H4 (cell line): ENCODE measurements at regions not wholly inside any gene's neighbourhood (a gene's known extent, or its start where the extent isn't known, plus 50 kb on each side); places are given as distances from the start of the nearest gene placed in this dataset.
"Not testable (repeated sequence)": the region's sequence is repeated elsewhere in the genome, so short reads cannot be mapped to it uniquely, and the experiment has no call there.

Experiments
- DNase-seq: peaks from one replicate; pipeline ENCODE4 v3.0.0-alpha.2; 2015; ENCODE audit warnings: low spot score

DNA sequence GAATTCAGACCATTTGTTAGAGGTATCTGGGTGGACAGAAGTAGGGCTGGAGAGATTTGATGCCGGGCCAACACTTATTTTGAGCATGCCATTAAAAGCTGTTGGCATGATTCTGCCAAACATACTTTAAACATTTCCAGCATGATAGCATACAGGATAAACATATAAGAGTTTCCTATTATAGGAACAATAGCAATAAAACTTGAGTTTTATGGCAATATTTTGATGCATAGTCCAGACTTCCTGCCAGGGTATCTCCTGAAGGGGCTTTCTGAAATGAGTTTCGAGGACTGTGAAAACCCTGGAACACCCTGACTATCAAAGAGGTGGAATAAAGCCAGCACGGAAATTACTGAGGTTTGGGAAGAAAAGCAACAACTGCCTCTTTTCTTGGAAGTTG is 1398.0 kb upstream of the NXPH2 start:
- DNase-seq = no peak

DNA sequence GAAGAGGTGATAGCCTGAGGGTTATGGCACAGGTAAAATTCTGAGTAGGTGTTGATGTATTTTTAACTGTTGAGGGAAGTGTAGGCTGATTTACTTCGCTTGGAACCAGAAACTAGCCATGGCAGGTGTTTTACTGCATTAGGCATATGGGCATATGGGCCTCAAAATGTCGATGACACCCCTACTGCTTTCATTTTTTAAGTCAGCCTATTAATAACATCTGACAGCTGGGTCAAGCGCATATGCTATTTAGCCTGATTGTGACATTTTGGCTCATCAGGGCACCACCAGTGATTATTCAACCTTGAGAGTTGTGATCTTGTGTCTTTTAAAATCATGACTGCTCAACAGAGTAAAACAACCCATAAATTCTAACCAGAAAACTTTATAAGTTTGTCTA is 1396.9 kb upstream of the NXPH2 start:
- no peak for DNase-seq

DNA sequence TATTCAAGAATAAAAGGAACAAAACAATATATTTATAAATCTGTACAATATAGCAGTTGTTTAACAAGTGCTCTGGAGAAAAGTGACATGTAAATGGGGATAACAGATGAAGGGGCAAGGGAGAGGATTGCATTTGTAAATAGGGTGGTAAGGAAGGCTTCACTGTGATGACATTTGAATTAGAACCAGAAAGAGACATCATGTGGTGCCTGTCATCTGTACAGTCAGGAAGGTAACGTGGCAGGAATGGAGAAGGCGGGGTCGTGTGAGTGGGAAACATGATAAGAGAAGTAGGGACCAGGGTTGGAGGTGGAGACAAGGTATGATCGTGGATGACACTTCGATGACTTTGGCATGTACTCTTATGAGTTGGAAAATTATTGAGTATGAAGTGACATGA is 1393.6 kb upstream of the NXPH2 start:
- DNase-seq = no peak

DNA sequence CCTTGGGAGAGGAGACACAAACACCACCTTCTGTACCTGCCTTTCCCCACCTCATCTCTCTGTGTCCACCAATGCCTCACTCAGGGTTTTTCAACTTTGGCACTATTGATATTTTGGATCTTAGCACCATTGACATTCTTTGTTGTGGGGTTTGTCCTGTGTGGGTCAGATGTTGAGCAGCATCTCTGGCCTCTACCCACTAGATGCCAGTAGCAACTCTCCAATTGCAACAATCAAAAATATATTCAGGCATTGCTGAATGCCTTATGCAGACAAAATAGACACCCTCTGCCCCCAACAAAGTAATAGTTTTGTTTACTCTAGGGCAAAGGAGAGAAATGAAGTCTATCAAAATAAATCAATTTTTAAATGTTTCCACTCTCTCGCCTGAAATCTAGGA is 1384.3 kb upstream of the NXPH2 start:
- no peak for DNase-seq

DNA sequence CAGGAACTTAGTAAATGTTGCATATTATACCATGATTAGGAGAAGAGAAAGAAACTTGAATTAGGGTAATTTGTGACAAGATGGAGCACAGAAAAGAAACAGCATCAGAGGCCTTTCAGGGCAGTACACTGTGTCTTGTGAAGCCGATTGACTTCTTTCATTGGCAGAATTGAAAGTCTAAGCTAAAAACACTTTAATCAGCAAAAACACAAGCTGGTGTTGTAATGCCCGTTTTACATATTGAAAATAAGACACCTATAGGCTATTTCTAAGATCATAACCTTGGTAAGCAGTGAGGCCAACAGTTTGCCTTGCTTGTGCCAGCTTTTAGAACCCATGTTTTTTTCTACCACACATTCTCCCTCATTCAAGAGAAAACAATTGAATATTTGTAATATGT is 1378.1 kb upstream of the NXPH2 start:
- no peak for DNase-seq

DNA sequence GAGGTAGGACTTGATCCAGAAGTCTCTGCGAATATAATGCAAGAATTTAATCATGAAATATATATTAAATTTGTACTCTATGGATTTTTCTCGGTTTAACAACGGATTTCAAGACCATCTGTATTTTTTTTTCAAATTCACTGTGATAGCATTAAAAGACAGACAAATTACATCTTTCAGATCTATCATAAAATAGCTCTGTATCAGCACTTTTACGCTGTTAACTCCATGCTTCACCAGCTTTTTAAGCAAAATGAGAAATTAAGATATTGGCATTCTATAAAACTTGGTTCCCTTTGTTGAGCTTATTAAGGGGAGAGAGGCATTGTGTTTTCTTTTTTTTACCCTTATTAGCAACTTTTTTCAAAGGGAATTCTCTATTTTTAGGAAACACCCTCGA is 1377.6 kb upstream of the NXPH2 start:
- DNase-seq = no peak

DNA sequence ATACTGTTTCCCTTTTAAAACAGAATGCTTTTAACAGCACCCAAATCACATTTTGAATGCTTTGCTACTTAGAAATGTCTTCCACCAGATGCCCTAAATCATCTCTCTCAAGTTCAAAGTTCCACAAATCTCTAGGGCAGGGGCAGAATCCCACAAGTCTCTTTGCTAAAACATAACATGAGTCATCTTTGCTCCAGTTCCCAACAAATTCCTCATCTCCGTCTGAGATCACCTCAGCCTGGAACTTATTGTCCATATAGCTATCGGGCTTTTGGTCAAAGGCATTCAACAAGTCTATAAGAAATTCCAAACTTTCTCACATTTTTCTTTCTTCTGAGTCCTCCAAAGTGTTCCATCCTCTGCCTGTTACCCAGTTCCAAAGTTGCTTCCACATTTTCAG is 1374.5 kb upstream of the NXPH2 start:
- no peak for DNase-seq

DNA sequence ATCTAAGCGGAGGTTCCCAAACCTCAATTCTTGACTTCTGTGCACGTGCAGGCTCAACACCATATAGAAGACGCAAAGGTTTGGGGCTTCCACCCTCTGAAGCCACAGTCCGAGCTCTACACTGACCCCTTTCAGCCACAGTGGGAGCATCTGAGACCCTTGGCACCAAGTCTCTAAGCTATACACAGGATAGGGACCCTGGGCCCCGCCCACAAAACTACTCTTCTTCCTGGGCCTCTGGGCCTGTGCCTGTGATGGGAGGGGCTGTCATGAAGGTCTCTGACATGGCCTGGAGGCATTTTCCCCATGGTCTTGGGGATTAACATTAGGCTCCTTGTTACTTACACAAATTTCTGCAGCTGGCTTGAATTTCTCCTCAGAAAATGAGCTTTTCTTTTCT is 1374.1 kb upstream of the NXPH2 start:
- DNase-seq = no peak

DNA sequence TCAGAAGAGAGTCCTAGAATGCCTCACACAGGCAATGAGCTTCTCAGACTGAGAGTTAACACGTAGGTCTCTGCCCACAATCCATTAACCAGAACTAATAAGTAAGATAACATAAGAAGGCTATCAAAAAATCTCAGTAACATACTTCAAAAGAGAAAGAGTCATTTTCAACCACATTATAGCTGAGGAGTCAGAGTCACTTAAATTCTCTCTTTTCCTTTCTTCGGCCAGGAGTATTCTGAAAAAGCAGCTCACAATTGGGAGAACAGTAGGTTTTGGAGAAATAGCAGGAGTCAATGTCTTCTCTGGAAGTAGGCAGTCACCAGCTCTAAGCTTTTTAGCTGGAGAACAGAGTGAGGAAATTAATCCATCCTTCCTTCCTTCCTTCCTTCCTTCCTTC is 1364.4 kb upstream of the NXPH2 start:
- no peak for DNase-seq

DNA sequence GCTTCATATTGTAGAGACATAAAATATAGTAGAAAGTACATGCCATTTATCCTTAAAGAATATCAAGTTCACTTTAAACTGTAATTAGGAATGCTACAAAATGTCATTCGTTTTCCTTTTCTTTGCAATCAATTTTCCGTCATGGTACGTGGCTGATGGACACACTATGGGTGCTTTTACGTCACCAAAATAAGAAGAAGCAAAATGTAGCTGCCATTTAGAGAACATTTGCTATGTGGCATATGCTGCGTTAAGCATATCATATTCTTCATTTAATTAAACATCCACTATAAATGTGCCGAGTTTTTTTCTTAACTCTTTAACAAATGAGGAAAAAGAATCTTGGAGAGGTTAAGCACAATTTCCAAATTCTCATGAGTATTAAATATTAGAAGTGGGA is 1358.5 kb upstream of the NXPH2 start:
- no peak for DNase-seq

DNA sequence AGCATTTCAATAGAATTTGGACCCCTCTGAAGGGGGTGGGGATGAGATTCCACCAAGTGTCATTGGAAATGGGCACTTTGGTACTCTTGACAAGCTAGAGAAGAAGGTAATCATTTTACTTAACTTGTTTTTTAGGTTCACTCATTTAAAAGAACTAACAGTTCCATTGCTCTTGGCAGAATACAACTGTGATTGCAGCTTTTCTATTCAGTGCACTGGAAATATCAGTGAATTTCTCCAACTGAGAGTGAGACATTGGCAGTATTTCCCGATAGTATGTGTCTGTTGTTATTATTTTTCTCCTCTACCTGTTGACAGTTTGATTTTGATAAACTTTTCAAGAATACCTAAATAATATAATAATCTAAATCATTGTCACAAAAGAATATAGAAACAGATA is 1356.7 kb upstream of the NXPH2 start:
- DNase-seq = no peak

DNA sequence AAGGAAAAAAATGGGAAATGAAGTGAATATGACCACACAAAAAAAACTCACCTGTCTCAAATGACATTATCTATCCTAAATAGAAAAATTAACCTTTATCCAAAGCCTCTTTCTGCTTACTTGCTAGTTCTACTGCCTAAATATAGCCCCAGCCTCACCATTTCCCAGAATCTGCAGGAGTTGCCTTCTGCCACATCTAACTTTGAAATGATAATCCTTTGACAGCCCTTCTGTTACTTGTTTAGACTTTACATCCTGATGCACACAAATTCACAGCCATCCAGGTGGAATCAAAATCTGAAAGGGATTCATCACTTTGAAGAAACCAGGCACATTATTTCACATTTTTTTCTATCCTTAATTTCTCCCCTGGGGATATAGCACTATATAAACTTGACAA is 1356.2 kb upstream of the NXPH2 start:
- DNase-seq = no peak

DNA sequence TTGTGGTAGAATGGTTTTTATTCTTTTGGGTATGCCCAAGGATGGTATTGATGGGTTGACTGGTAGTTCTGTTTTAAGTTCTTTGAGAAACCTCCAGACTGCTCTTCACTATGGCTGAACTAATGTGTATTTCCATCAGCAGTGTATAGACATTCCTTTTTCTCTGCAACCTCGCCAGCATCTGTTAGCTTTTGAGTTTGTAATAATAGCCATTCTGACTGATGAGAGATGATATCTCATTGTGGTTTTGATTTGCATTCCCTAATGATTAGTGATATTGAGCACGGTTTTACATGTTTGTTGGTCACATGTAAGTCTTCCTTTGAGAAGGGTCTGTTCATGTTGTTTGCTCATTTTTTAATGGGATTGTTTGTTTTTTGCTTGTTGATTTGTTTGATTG is 1348.7 kb upstream of the NXPH2 start:
- no peak for DNase-seq

DNA sequence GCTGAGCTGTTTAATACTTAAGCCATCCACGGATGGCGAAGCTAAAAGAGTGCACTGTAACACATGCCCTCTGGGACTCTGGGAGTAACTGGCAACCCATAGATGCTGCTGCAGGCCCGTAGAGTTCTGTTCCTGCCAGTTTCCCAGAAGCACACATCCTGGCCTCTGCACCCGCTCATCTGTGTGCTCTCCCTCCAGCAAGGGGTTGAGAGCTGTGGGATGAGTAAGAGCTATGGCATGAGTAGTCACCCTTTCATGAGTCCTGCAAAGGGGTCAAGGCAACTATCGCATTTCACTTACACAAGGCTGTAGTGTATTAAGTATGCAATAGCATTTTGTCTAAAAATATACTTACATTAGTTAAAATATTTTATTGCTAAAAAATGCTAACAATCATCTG is 1341.8 kb upstream of the NXPH2 start:
- DNase-seq = peak; percentile 2

DNA sequence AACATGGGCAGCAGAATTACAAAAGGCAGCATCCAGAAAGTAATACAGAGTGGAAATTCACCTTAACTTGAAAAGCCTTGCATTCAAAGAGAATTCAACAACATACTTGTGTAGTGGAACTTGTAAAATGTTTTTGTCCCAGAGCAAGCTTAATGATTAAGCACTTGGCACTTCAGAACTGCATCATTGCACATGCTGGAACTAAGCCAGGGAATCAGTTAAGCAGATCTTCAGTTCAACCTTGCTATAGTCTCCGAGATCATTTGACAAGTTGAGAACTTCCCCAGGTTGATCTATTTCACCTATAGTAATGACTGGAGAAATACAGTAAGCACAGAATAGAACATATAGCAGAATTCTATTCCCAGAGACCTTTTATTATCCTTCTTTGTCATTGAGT is 1337.2 kb upstream of the NXPH2 start:
- no peak for DNase-seq

DNA sequence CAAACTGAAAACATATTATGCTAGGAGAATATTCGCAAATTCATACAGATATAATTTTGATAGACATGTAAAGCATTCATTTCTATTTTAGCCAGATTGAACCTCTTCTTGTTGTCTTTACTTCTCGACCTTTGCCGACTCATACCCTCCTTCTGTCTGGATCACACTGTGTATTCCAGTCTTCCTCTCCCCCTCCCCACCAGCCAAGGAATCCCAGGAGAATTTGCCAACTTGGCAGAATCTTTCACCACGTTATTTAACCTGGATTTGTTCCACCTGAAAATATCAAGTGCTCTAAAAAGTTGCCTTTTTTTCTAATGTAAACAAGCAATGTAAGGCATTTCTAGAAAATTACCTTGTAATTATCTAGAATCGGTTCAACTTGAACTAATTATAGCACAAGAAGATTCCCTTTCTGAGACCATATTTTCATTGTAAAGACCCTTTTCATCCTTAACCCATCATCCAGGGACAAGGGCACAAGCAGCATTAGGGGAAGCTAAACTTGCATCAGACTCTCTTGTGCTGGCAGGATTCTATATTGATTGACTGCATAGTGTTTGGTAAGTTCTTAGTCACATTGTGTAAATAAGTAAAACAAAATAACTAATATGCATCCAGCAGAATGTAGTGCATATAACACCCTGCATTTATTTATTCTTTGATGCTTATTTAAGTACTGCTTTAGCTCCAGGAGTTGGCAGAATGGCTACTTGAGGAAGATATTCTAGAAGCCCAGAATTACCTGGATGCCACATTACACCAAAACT is 1328.7 kb upstream of the NXPH2 start:
- DNase-seq = no peak

DNA sequence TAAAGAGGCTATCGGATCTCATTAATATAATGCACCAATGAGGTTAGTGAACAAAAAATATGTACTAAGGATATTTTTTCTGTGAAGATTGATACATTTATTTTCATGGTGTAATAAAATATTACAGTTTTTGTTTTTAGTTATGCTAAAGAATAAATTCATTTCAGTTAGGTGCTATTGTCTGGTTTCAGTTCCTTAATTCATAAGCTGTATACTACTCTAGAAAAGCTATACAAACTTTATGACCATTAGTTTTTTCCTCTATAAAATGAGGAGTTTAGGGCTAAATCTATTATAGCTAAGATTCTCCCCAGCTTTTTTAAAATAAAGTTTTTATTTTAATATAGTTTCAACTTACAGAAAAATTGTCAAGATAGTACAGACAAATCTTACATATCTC is 1311.7 kb upstream of the NXPH2 start:
- no peak for DNase-seq

DNA sequence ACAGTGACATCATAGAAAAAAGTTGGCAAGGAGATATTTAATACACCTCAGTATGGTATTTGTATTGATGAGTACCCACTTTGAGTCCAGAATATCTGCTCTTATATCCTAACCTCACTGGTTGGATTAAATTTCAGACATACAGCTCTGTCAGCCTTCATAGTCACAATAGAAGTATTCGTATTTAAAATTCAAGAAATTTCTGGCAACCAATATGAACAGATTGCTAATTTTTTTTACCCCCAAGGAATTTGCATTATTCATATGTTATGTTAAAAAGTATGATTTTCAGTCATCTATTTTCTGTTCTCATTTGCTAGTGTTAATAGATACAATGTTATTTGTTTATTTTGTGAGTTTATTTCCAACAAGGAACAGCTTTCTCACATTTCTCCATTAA is 1306.8 kb upstream of the NXPH2 start:
- DNase-seq = no peak

DNA sequence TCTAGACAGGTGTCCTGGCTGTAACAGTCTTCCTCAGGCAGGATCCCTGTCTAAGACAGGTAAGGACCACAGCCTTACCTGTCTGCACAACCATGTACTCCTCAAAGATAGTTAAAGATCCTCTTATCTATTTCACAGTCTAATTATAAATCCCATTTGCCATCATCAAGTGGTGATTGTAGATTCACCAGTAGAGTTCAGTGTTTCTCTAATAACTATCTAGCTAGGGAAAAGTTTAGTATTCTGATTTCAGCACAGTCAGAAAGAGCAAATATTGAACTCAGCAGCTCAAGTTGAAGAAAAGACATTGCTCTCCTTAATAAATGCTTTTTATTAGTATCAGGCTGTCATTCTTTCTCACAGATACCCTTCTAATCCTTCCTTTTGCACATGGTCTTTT is 1305.5 kb upstream of the NXPH2 start:
- no peak for DNase-seq

DNA sequence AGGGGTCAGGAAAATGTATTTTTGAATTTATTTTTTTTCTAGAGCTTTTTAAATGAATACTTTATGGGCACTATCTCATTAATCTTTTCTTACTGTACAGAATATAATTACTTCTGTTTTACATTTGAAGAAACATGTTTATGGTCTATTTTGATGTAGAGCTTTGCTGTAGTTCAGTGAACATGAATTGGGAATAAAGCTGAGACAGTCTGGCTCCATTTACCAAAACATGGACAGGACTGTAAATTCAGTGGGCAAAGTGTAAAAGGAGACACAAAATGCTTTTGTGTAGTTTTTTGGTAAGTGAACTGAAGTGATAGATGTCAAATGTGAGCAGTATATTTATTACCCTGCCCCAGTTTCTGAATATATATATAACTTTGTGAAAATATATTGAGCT is 1298.8 kb upstream of the NXPH2 start:
- no peak for DNase-seq

DNA sequence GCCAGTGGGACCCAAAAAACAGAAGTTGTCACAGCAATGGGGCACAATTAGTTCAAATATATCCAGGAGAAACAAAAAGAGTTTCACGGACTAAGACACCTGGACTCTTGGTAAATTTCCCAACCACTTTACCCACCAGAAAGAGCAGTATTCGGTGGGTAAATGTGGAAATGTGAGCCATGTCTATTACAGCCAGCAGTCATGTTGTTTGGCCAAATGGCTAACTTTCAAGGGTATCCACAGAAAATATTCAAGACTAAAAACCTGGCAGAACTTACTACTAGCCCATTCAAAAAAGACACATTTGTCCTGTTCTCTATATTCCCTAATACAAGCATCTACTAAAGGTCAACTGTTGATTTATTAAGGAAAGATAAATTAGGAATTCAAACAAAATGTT is 1296.0 kb upstream of the NXPH2 start:
- DNase-seq = no peak

DNA sequence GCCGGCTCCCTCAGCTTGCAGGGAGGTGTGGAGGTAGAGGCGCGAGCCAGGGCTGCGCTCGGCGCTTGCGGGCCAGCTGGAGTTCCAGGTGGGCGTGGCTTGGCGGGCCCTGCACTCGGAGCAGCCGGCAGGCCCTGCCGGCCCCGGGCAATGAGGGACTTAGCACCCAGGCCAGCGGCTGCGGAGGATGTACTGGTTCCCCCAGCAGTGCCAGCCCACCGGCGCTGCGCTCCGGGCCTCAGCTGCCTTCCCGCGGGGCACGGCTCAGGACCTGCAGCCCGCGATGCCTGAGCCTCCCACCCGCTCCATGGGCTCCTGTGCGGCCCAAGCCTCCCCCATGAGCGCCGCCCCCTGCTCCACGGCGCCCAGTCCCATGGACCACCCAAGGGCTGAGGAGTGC is 1293.6 kb upstream of the NXPH2 start:
- not testable (repeated sequence) for DNase-seq

DNA sequence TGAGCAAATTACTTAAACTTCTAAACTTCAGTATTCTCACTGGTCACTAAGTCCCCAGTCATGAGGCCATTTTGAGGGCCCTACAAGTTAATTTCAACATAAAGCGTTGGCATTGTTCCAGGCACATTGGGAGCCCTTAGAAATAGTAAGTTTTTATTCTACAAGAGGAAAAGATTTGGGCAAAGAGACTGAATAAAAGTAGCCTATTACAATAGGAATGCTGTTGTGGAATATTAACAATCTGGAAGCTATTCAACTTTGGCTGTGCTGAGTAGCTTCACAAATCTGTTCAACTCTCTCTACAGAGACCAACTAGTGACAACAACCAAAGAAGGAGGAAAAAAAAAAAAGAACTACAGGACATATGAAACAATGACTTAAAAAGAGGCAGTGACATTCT is 1287.5 kb upstream of the NXPH2 start:
- no peak for DNase-seq

DNA sequence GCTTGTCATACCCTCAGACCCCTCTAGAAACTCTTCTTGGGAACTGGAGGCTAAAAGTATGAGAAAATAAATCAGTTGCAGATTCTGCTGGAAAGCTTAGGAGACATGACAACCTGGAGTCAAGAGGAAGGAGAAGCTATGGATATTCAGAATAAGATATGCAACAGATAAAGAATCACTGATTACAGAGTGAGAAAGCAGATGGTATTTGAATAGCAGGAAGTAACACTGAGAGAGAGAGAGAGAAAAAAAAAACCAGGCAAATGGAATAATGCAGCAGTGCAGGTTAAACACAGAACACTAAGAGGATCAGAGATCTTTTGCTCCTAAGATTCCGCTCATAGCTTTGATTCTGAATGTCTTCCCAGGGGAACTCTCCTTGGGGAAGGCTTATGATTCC is 1284.1 kb upstream of the NXPH2 start:
- no peak for DNase-seq

DNA sequence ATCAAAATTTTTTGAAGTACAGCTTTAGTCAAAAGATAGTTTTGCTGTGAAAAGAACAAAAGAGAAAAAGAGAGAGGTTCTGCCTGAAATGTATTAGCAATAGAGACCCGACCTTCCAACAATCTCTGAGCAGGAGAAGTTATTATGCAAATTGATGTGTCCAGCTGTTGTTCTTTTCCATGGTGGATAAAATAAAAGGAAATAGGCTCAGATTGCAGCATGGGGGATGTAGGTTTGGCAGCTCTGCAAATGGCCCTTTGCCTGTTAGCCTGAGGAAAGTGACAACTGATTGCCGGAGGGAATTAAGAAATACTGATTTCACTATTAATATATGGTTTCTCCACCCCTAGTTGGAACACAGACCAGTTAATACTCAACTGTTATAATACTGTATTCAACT is 1283.2 kb upstream of the NXPH2 start:
- no peak for DNase-seq
